ENCODE measurements at regions not wholly inside any gene's neighbourhood (a gene's known extent, or its start where the extent isn't known, plus 50 kb on each side); places are given as distances from the start of the nearest gene placed in this dataset.

- TF ChIP-seq CTCF (IDR thresholded peaks at IDR 0.05) = no peak
- no peak for DNase-seq (ENCODE audit: low spot score)
- ATAC-seq (ENCODE audit: low FRiP score) = no peak
Observed at GRCh38 chr11:15710580-15711275, 596.0 kb downstream of the INSC start.

- DNase-seq (ENCODE audit: low spot score) (no peak), ATAC-seq (ENCODE audit: low FRiP score) (no peak)
- TF ChIP-seq CTCF (IDR thresholded peaks at IDR 0.05) = no peak
Observed at GRCh38 chr11:15711311-15711710, 596.6 kb downstream of the INSC start.

- ATAC-seq (ENCODE audit: low FRiP score) (no peak), DNase-seq (ENCODE audit: low spot score) (no peak)
- no peak for TF ChIP-seq CTCF (IDR thresholded peaks at IDR 0.05)
Observed at GRCh38 chr11:15714641-15715399, 600.1 kb downstream of the INSC start.

GRCh38 chr11:15716550-15716949 lies 601.8 kb downstream of the INSC start:
- no peak for ATAC-seq (ENCODE audit: low FRiP score)
- no peak for TF ChIP-seq CTCF (IDR thresholded peaks at IDR 0.05)
- no peak for DNase-seq (ENCODE audit: low spot score)

GRCh38 chr11:15720460-15720859 lies 605.7 kb downstream of the INSC start:
- ATAC-seq (ENCODE audit: low FRiP score) (no peak), DNase-seq (ENCODE audit: low spot score) (no peak)
- no peak for TF ChIP-seq CTCF (IDR thresholded peaks at IDR 0.05)

- no peak for TF ChIP-seq CTCF (IDR thresholded peaks at IDR 0.05)
- DNase-seq (ENCODE audit: low spot score) (no peak), ATAC-seq (ENCODE audit: low FRiP score) (no peak)
Observed at GRCh38 chr11:15723966-15724365, 609.2 kb downstream of the INSC start.

- ATAC-seq (ENCODE audit: low FRiP score) = no peak
Observed at GRCh38 chr11:15724601-15725000, 609.9 kb downstream of the INSC start.

More at GRCh38 chr11:15724601-15725000, 609.9 kb downstream of the INSC start:
- TF ChIP-seq CTCF (IDR thresholded peaks at IDR 0.05) = no peak
- no peak for DNase-seq (ENCODE audit: low spot score)

All from omental fat pad (tissue), 3 donors.